IPS-18c (cell line): ENCODE measurements at regions not wholly inside any gene's neighbourhood (a gene's known extent, or its start where the extent isn't known, plus 50 kb on each side); places are given as distances from the start of the nearest gene placed in this dataset.

Experiments
- H3K4me3 ChIP-seq: 2 replicates; pipeline ENCODE4 v1.7.0; 2013; ENCODE audit warnings: low read depth, mild to moderate bottlenecking, low read length, moderate library complexity; ENCODE audit not compliant: insufficient read depth
- H3K9me3 ChIP-seq: one replicate; pipeline ENCODE4 v1.6.1; 2013; ENCODE audit warnings: mild to moderate bottlenecking, low read length, moderate library complexity; ENCODE audit not compliant: control insufficient read depth, insufficient read depth

- Histone ChIP-seq H3K4me3 (no peak overlapping the region), H3K9me3 (no peaks in the 10 kb centered on the region)
Observed at GRCh38 chr17:5854871-5855554, 215.2 kb upstream of the WSCD1 start.

GRCh38 chr17:5861246-5861645 lies 208.9 kb upstream of the WSCD1 start:
- Histone ChIP-seq H3K4me3 (no peak overlapping the region), H3K9me3 (peaks cover 2% of the 10 kb centered on the region)

- Histone ChIP-seq H3K9me3 (peaks cover 2% of the 10 kb centered on the region), H3K4me3 (no peak overlapping the region)
Observed at GRCh38 chr17:5861854-5862253, 208.3 kb upstream of the WSCD1 start.

GRCh38 chr17:5862395-5862794 lies 207.8 kb upstream of the WSCD1 start:
- no peak overlapping the region for H3K4me3 ChIP-seq
- H3K9me3 ChIP-seq, result peaks cover 2% of the 10 kb centered on the region

- Histone ChIP-seq H3K4me3 (no peak overlapping the region), H3K9me3 (peaks cover 2% of the 10 kb centered on the region)
Observed at GRCh38 chr17:5864741-5865657, 205.2 kb upstream of the WSCD1 start.

GRCh38 chr17:5866978-5867377 lies 203.2 kb upstream of the WSCD1 start:
- Histone ChIP-seq H3K4me3 (no peak overlapping the region), H3K9me3 (no peaks in the 10 kb centered on the region)

GRCh38 chr17:5869041-5869745 lies 201.0 kb upstream of the WSCD1 start:
- H3K4me3 ChIP-seq, result no peak overlapping the region

GRCh38 chr17:5870231-5870953 lies 199.8 kb upstream of the WSCD1 start:
- Histone ChIP-seq H3K9me3 (no peaks in the 10 kb centered on the region), H3K4me3 (no peak overlapping the region)

More at GRCh38 chr17:5869041-5869745, 201.0 kb upstream of the WSCD1 start:
- no peaks in the 10 kb centered on the region for H3K9me3 ChIP-seq

- H3K9me3 ChIP-seq, result no peaks in the 10 kb centered on the region
- no peak overlapping the region for H3K4me3 ChIP-seq
Observed at GRCh38 chr17:5871666-5872065, 198.5 kb upstream of the WSCD1 start.

- Histone ChIP-seq H3K4me3 (no peak overlapping the region), H3K9me3 (no peaks in the 10 kb centered on the region)
Observed at GRCh38 chr17:5872831-5873230, 197.3 kb upstream of the WSCD1 start.

GRCh38 chr17:5873781-5874180 lies 196.4 kb upstream of the WSCD1 start:
- H3K4me3 ChIP-seq, result no peak overlapping the region
- H3K9me3 ChIP-seq, result no peaks in the 10 kb centered on the region

- no peak overlapping the region for H3K4me3 ChIP-seq
Observed at GRCh38 chr17:5874486-5874885, 195.7 kb upstream of the WSCD1 start.

GRCh38 chr17:5877366-5877765 lies 192.8 kb upstream of the WSCD1 start:
- no peaks in the 10 kb centered on the region for H3K9me3 ChIP-seq

More at GRCh38 chr17:5874486-5874885, 195.7 kb upstream of the WSCD1 start:
- H3K9me3 ChIP-seq, result no peaks in the 10 kb centered on the region

GRCh38 chr17:5877948-5878347 lies 192.2 kb upstream of the WSCD1 start:
- no peak overlapping the region for H3K4me3 ChIP-seq
- H3K9me3 ChIP-seq, result no peaks in the 10 kb centered on the region

More at GRCh38 chr17:5877366-5877765, 192.8 kb upstream of the WSCD1 start:
- no peak overlapping the region for H3K4me3 ChIP-seq

- no peaks in the 10 kb centered on the region for H3K9me3 ChIP-seq
Observed at GRCh38 chr17:5881849-5882248, 188.3 kb upstream of the WSCD1 start.

GRCh38 chr17:5883775-5884665 lies 186.2 kb upstream of the WSCD1 start:
- Histone ChIP-seq H3K4me3 (no peak overlapping the region), H3K9me3 (no peaks in the 10 kb centered on the region)

More at GRCh38 chr17:5881849-5882248, 188.3 kb upstream of the WSCD1 start:
- no peak overlapping the region for H3K4me3 ChIP-seq
